HEK293T (cell line): ENCODE measurements at regions not wholly inside any gene's neighbourhood (a gene's known extent, or its start where the extent isn't known, plus 50 kb on each side); places are given as distances from the start of the nearest gene placed in this dataset.

Experiments
- CTCF ChIA-PET: fragments of 350-600 bp; formaldehyde crosslinking; extraction: SDS; loops from one replicate; lab custom pipeline; 2021; ENCODE audit warnings: antibody characterized with exemption, inconsistent platforms; lab: Yijun Ruan, JAX
- POLR2A ChIA-PET: fragments of 350-600 bp; formaldehyde crosslinking; extraction: SDS; loops from one replicate; lab custom pipeline; 2020; ENCODE audit warnings: antibody characterized with exemption, inconsistent platforms; lab: Yijun Ruan, JAX
- DNase-seq: peaks from one replicate; pipeline ENCODE4 v3.0.0; 2012; ENCODE audit warnings: mixed read lengths; ENCODE audit errors: extremely low spot score
- ARNT ChIP-seq: fragments of 450-650 bp; IDR thresholded peaks from 2 replicates; pipeline ENCODE4 v1.6.1; 2017; ENCODE audit warnings: mild to moderate bottlenecking
- BHLHE40 ChIP-seq: fragments of 450-650 bp; IDR thresholded peaks from 2 replicates; pipeline ENCODE4 v1.6.1; 2016; ENCODE audit warnings: mild to moderate bottlenecking, moderate library complexity, borderline replicate concordance
- CTBP1 ChIP-seq: fragments of 450-650 bp; IDR thresholded peaks from 2 replicates; pipeline ENCODE4 v1.6.1; 2016; ENCODE audit warnings: borderline replicate concordance
- ELF4 ChIP-seq: fragments of 450-650 bp; IDR thresholded peaks from 2 replicates; pipeline ENCODE4 v1.6.1; 2017; ENCODE audit warnings: antibody characterized with exemption
- FOXA1 ChIP-seq: fragments of 450-650 bp; IDR thresholded peaks from 2 replicates; pipeline ENCODE4 v1.6.1; 2016; ENCODE audit warnings: mild to moderate bottlenecking
- FOXK2 ChIP-seq: fragments of 450-650 bp; IDR thresholded peaks from 2 replicates; pipeline ENCODE4 v1.6.1; 2016; ENCODE audit warnings: mild to moderate bottlenecking
- FOXM1 ChIP-seq: fragments of 450-650 bp; IDR thresholded peaks from 2 replicates; pipeline ENCODE4 v1.6.1; 2017; ENCODE audit warnings: mild to moderate bottlenecking, borderline replicate concordance
- HDGF ChIP-seq: fragments of 450-650 bp; IDR thresholded peaks from 2 replicates; pipeline ENCODE4 v1.6.1; 2017; ENCODE audit warnings: antibody characterized with exemption, borderline replicate concordance
- L3MBTL2 ChIP-seq: fragments of 450-650 bp; conservative IDR thresholded peaks from 2 replicates; pipeline ENCODE4 v1.6.1; 2016; ENCODE audit warnings: mild to moderate bottlenecking
- LEF1 ChIP-seq: fragments of 450-650 bp; IDR thresholded peaks from 2 replicates; pipeline ENCODE4 v1.6.1; 2017; ENCODE audit warnings: mild to moderate bottlenecking, borderline replicate concordance
- NFRKB ChIP-seq: fragments of 450-650 bp; IDR thresholded peaks from 2 replicates; pipeline ENCODE4 v1.6.1; 2016; ENCODE audit warnings: mild to moderate bottlenecking, moderate library complexity
- SP1 ChIP-seq: fragments of 450-650 bp; IDR thresholded peaks from 2 replicates; pipeline ENCODE4 v1.6.1; 2017
- SUZ12 ChIP-seq: fragments of 450-650 bp; IDR thresholded peaks from 2 replicates; pipeline ENCODE4 v1.6.1; 2016; ENCODE audit warnings: mild to moderate bottlenecking
- TARDBP ChIP-seq: fragments of 450-650 bp; IDR thresholded peaks from 2 replicates; pipeline ENCODE4 v1.6.1; 2016
- ZNF384 ChIP-seq: fragments of 450-650 bp; IDR thresholded peaks from 2 replicates; pipeline ENCODE4 v1.6.1; 2016
- TF ChIP-seq, protein P1 (sequence below): fragments of 450-650 bp; IDR thresholded peaks from 2 replicates; pipeline ENCODE4 v1.6.1; 2016

GRCh38 chr20:3326779-3327521 is 80.5 kb downstream of the DNAAF9 start:
- DNase-seq, result no peak
- POLR2A ChIA-PET, result no interaction called here
- CTCF ChIA-PET, result no interaction called here
- TF ChIP-seq FOXM1, result no peak
- no peak for TF ChIP-seq CTBP1
- TF ChIP-seq ZNF384, result no peak
- TF ChIP-seq LEF1, result no peak
- TF ChIP-seq FOXK2, result no peak
- no peak for TF ChIP-seq TARDBP
- TF ChIP-seq NFRKB, result no peak
- no peak for TF ChIP-seq BHLHE40
- TF ChIP-seq SP1, result no peak
- no peak for TF ChIP-seq SUZ12
- TF ChIP-seq L3MBTL2, result no peak
- TF ChIP-seq HDGF, result no peak
- TF ChIP-seq, protein P1, sequence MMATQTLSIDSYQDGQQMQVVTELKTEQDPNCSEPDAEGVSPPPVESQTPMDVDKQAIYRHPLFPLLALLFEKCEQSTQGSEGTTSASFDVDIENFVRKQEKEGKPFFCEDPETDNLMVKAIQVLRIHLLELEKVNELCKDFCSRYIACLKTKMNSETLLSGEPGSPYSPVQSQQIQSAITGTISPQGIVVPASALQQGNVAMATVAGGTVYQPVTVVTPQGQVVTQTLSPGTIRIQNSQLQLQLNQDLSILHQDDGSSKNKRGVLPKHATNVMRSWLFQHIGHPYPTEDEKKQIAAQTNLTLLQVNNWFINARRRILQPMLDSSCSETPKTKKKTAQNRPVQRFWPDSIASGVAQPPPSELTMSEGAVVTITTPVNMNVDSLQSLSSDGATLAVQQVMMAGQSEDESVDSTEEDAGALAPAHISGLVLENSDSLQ, result no peak

GRCh38 chr20:3325864-3326263 is 81.6 kb downstream of the DNAAF9 start:
- ChIA-PET POLR2A (no interaction called here), CTCF (interaction anchor here (0.6 kb wide), 1 partner anchor 22 kb away, joined by 3 read pairs; no protein-coding TSS in a partner anchor)
- DNase-seq, result no peak
- TF ChIP-seq TARDBP, result no peak
- no peak for TF ChIP-seq CTBP1
- TF ChIP-seq L3MBTL2, result no peak
- no peak for TF ChIP-seq FOXM1
- TF ChIP-seq ARNT, result no peak

DNA sequence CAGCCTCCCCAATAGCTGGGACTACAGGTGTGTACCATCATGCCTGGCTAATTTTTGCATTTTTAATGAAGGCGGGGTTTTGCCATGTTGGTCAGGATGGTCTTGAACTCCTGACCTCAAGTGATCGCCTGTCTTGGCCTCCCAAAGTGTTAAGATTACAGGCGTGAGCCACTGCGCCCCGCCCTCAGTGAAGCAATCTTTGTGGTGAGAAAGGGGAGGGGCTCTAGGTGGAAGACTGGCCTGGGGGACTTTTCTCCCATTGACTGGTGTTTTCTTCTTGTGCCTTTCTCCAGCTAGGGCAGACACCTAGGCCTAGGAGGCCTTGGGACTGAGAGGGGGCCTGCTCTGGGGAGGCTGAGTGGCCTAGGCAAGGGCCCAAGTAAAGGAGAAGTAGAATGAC is 84.1 kb downstream of the DNAAF9 start:
- CTCF ChIA-PET, result no interaction called here

GRCh38 chr20:3318226-3318884 is 79.4 kb upstream of the SLC4A11 start:
- ChIA-PET POLR2A (no interaction called here), CTCF (no interaction called here)
- no peak for TF ChIP-seq FOXK2
- TF ChIP-seq NFRKB, result no peak
- no peak for TF ChIP-seq LEF1
- no peak for TF ChIP-seq ARNT
- TF ChIP-seq BHLHE40, result no peak
- no peak for TF ChIP-seq TARDBP
- TF ChIP-seq ELF4, result no peak
- TF ChIP-seq, protein P1, result no peak
- TF ChIP-seq SUZ12, result no peak
- DNase-seq, result no peak

More for the DNA sequence above, 84.1 kb downstream of the DNAAF9 start:
- no peak for TF ChIP-seq LEF1
- DNase-seq, result no peak
- POLR2A ChIA-PET, result no interaction called here

- ChIA-PET POLR2A (no interaction called here), CTCF (interaction anchor here (1.0 to 2.2 kb wide), 5 partner anchors 10 to 99 kb away, joined by 3 to 9 read pairs (median 5); no protein-coding TSS in a partner anchor)
- DNase-seq, result no peak
- TF ChIP-seq FOXM1 (no peak), SP1 (no peak), ARNT (no peak), CTBP1 (no peak)
Measured at GRCh38 chr20:3316136-3316535, 77.1 kb upstream of the SLC4A11 start.

GRCh38 chr20:3315136-3315535 is 76.1 kb upstream of the SLC4A11 start:
- DNase-seq, result no peak
- TF ChIP-seq NFRKB, result no peak
- no peak for TF ChIP-seq L3MBTL2
- POLR2A ChIA-PET, result no interaction called here
- CTCF ChIA-PET, result interaction anchor here (2.2 kb wide), 1 partner anchor 10 kb away, joined by 6 read pairs; no protein-coding TSS in a partner anchor

DNA sequence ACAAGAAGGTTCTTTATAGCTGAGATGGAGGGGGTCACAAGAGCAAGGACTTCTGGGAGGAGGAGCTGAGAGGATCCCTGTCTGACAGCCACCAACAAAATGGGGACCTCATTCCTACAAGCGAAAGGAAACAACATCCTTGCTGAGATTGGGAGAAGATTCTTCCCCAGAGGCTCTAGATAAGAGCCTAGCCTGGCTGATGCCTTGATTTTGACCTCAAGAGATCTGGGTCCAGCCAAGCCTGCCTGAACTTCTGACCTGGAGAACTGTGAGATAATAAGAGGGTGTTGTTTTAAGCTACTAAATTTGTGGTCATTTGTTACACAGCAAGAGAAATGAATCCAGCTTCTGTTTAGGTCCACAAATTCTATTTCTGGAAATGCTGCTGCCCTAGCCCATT is 75.4 kb upstream of the SLC4A11 start:
- ChIA-PET POLR2A (no interaction called here), CTCF (interaction anchor here (0.5 kb wide), 1 partner anchor 154 kb away, joined by 5 read pairs; the partner anchor contains the start of genes FASTKD5 and UBOX5)
- DNase-seq, result no peak
- TF ChIP-seq FOXA1, result no peak
- TF ChIP-seq TARDBP, result no peak
- TF ChIP-seq L3MBTL2, result no peak
- no peak for TF ChIP-seq NFRKB
- no peak for TF ChIP-seq SP1
- TF ChIP-seq HDGF, result no peak
- TF ChIP-seq, protein P1, result no peak
- TF ChIP-seq BHLHE40, result no peak
- TF ChIP-seq CTBP1, result no peak
- TF ChIP-seq SUZ12, result no peak
- no peak for TF ChIP-seq ZNF384
